HG03520 (cell line): ENCODE measurements at regions not wholly inside any gene's neighbourhood (a gene's known extent, or its start where the extent isn't known, plus 50 kb on each side); places are given as distances from the start of the nearest gene placed in this dataset.
A peak's percentile ranks its signal among the peaks of the same experiment; 100 is the strongest.
"Not testable (repeated sequence)": the region's sequence is repeated elsewhere in the genome, so short reads cannot be mapped to it uniquely, and the experiment has no call there.

Experiments
- ATAC-seq: cut with Tn5 transposase; IDR thresholded peaks from one replicate; pipeline ENCODE4 v1.9.1; 2021; ENCODE audit warnings: mild to moderate bottlenecking, moderate library complexity; ENCODE audit not compliant: unreplicated experiment

GRCh38 chrX:109782994-109783700, 50.1 kb upstream of the ACSL4 start:
- ATAC-seq = peak; percentile 90

GRCh38 chrX:109783701-109784079, 50.6 kb upstream of the ACSL4 start:
- ATAC-seq = peak; percentile 5

GRCh38 chrX:109785053-109785452, 52.0 kb upstream of the ACSL4 start:
- no peak for ATAC-seq

GRCh38 chrX:109790511-109790910, 57.5 kb upstream of the ACSL4 start:
- not testable (repeated sequence) for ATAC-seq

- ATAC-seq = no peak
These were observed 60.1 kb upstream of the ACSL4 start for GRCh38 chrX:109793191-109793590.

DNA sequence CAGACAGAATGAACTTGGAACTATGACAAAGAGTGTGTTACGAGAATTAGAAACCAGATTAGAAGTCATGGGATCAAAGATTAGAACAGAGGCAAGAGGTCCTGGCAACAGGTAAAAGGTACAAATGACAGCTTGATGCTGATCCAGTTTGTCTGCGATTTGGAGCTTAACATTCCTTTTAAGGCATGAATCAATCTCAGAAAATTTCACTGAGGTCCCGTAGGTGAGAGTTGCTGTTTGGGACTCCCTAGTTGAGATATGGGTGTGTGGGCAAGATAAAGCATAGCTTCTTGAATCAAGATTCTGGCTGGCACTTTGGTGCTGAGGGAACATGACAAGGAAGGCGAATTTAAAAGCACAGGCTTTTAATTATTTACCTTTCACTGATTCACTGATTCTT, 62.6 kb upstream of the ACSL4 start:
- ATAC-seq = no peak

- no peak for ATAC-seq
These were observed 64.4 kb upstream of the ACSL4 start for GRCh38 chrX:109797311-109797975.

DNA sequence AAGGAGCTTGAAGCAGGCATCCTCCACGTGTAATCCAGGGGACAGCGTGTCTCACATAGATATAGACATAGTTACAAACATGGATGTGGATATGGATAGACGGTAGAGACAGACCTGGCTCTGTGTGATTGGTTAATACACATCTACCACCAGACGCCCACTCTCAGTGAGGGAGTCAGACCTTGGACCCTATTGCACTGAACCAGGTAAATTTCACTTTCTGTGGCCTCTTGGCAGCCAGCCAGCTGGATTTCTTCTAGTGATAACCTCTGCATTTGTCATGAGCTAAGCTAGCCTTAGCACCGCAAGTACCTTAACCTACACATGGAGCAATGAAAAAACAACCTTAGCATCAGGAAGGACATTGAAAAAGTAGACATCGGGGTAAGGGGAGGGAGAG, 79.2 kb upstream of the ACSL4 start:
- no peak for ATAC-seq

DNA sequence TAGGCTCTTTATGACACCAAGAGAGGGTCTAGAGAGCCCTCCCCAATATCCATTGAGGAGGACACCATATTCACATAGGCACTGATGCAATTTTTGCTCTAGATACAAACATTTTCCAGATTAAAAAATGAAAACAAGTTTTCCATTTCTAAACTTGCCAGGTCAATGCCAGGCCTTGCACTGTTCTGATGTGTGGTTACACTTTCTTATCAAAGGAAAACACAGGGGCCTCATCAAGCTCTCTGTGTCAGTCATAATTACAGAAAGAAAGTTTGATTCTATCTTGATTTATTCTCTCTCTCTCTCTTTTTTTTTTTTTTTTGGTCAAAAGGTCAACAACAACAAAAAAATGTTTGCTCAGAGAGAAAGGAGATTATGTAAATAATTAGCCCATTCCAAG, 80.2 kb upstream of the ACSL4 start:
- ATAC-seq = no peak

DNA sequence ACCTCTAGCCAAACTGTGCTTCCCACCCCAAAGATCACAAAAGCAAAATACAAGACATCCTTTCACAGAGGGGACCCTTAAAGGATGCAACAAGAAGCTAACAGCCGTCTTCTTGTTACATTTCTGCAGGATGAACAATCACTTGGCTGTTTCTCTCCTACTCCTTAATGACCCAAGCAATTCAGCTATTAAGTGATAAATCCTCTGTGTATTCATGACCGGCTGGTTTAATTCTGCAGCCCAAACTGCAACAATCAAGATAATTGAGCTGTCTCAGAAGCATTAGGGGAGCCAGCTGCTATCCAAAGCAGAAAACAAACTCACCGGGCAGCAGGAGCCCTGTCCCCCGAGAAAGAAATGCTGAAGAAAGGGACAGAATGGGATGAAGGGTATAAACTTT, 85.9 kb upstream of the ACSL4 start:
- no peak for ATAC-seq

DNA sequence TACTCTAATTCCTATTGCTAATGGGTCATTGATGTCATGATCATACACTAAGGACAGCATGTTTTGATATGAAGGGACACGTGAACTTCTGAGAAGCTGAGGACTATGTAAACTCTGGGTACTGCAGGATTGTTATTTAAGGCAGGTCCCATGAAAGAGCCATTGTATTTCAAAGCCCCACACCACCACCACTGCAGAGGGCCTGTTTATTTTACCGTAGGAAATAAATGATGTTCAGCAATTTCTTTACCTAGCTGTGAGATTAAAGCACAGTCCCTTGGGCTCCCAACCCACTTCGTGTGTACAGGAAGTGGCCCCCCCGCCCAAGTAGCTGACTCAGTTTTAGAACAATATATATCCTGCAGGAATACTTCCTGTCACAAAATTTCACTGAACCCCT, 89.8 kb upstream of the ACSL4 start:
- ATAC-seq = no peak

- no peak for ATAC-seq
These were observed 94.1 kb upstream of the ACSL4 start for GRCh38 chrX:109826954-109827708.

DNA sequence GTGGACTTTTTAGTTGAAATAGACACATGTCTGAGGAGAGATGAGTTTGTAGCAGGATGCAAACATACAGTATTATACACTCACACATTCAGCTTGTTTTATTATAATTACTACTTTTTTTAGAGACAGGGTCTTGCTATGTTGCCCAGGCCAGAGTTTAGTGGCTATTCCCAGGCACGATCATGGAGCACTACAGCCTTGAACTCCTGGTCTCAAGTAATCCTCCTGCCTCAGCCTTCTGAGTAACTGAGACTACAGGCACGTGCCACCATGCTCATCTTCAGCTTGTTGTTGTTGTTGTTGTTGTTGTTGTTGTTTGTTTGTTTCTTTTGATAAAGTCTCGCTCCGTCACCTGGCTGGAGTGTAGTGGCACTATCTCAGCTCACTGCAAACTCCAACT, 94.7 kb upstream of the ACSL4 start:
- ATAC-seq = no peak

DNA sequence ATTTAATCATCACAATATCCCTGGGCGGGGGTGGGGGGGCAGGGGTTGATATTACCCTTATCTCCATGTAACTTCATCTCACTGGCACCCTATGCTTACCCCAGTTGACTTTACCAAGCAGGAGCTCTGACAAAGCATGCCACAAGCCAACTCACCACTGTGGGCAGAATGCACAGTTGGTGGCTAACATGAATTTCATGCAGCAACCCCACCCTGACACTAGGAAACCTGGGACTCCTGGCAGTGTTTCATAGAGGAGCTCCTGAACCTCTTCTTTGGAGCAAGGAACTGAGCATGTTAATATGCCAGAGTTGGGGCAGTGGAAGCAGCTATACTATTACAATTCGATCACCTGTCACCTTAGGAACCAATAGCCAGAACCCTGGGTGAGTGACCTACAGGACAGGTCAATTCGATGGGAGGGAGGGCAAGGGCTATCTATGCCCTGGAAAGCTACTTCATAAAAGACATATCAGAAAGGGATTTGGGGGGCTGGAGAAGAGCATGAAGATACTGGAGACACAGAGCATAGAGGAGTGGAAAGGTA, 97.2 kb upstream of the ACSL4 start:
- no peak for ATAC-seq

DNA sequence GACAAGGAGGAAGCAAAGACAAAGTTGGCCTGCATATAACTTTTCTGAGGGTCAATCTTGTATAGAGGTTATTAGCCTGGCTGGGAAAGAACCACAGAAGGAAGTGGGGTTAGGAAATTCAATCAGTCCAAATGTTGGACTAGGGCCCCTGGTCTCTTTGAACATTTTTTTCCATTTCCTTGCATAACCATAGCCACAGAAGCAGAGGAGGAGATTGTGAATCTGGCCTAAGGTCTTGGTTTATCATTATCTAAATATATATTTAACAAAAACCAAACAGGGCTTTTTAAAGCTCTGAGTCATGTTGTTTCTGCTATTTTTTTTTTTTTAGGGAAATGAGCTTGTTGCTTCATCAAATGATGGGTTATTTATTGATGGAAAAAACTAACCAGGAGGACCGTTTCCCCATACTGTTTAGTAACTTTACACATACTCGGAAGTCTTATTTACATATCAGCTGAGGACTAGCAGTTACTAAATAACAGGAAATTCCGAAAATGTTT, 97.7 kb upstream of the ACSL4 start:
- peak; percentile 57 for ATAC-seq

DNA sequence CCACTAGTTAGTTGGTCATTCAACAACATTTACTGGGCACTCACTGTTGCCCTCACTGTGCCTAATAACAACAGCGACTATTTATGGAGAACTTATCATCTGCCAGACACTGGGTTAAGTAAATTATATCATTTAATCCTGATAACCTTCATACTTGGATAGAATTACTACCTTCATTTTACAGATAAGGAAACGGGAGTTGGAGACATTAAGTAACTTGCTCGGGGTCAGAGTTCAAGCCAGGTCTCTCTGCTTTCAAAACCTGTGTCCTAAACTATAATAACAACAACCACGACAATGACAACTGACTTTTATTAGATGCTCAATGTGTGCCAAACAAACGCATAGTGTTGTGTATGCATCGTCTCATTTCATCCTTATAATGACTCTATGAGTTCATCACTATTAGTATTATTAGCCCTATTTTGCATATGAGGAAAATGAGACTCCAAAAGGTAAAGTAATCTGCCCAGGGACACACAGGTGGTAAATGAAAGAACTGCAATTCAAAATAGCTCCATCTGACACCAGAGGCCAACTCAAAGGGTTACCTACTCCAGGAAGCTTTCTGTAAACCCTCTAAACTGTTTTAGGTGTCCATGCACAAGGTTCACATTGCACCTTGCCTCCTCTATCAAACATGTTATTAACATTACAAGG, 98.4 kb upstream of the ACSL4 start:
- ATAC-seq = peak; percentile 38

DNA sequence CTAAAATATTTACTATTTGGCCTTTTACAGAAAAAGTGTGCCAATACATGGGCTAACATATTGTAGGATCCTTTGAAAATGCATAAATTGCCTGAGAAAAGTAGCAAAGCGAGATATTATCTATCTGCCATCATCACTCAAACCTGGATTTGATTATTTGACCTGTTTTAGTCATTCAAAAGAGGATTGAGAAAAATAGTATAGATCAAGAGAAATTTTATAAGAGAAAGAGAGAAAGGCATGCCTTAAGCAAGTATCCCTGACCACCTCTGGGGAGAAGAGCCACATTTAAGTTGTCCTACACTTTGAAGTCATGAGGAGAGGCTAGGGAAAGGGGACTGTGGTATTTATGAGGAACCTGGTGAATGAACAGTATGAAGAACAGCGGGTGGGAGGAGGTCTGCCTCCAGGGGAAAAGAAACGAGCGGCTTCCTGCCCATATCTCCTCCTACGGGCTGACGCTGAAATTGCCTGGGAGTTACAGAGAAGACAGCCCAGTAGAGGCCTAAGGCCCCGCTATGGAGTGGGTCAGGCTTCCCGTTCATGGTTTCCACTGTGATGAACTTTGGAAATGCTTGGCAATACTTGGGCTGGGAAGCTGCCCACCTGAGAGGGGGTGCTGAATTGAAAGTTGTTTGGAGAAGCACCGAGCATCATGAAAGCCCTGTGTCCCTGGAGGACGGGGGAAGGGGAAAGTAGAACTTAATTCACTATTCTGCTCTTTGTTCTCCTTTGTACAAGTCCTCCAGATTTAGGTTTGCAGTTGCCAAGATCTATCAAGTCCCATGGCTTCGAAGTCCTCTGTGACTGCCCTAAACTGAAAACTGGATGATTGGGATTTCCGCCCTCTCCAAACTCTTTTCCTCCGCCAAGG, 106.9 kb upstream of the ACSL4 start:
- no peak for ATAC-seq

DNA sequence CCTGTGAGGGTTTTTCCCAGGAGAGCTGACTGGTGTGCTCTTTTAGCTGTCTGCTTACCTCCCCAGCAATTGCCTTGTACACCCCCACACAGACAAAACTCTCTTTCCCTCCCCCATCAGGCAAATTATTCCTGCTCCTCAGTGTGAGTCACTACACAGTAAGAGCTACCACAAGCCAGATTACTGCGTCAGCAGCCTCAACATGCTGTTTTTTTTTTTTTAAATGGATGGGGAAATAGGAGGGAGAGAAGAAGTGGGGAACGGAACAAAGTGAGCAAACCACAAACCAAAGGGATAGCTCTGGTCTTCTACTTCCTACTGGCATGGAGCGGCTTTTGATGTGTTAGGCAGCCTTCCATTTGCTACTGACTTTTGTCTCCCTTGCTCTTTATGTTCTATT, 107.5 kb upstream of the ACSL4 start:
- ATAC-seq = no peak

- no peak for ATAC-seq
These were observed 108.2 kb upstream of the ACSL4 start for GRCh38 chrX:109841257-109841656.
